ENCODE measurements at regions not wholly inside any gene's neighbourhood (a gene's known extent, or its start where the extent isn't known, plus 50 kb on each side); places are given as distances from the start of the nearest gene placed in this dataset.

GRCh38 chr7:142455392-142455791, 197.5 kb upstream of the PRSS58 start:
- Histone ChIP-seq H3K9me3 (replicated peaks) (no peaks in the 10 kb centered on the region), H3K4me1 (peaks cover 6% of the 10 kb centered on the region), H3K4me3 (no peak overlapping the region), H3K36me3 (no peaks in the 10 kb centered on the region), H3K27me3 (ENCODE audit: low read depth) (peaks cover 40% of the 10 kb centered on the region), H3K27ac (replicated peaks) (no peak overlapping the region)
- no peak for DNase-seq
- intact Hi-C loops (cut with micrococcal nuclease) = no loop called here
- TF ChIP-seq CTCF (IDR thresholded peaks at IDR 0.05; ENCODE audit: borderline replicate concordance) = no peak

DNA sequence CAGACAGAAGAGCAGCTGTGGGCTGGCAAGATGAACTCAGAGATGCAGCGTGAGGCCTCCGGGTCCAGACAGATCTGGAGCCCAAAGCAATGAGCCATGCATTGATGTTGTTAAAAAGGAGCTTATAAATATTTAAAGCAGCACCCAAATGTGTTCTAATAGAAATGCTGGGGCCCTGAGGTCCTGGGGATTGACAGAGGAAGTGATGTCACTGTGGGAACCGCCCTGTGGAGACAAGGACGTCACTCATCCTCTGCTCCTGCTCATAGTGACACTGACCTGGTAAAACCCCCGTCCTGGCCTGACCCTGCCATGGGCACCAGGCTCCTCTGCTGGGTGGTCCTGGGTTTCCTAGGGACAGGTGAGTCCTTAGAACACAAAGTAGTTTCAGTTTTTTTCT, 197.0 kb upstream of the PRSS58 start:
- Histone ChIP-seq H3K27me3 (ENCODE audit: low read depth) (peaks cover 40% of the 10 kb centered on the region), H3K36me3 (no peaks in the 10 kb centered on the region), H3K4me1 (peaks cover 6% of the 10 kb centered on the region), H3K27ac (replicated peaks) (no peak overlapping the region), H3K4me3 (no peak overlapping the region), H3K9me3 (replicated peaks) (no peaks in the 10 kb centered on the region)
- intact Hi-C loops (cut with micrococcal nuclease) = no loop called here
- no peak for TF ChIP-seq CTCF (IDR thresholded peaks at IDR 0.05; ENCODE audit: borderline replicate concordance)
- DNase-seq = no peak

- no peak overlapping the region for H3K27ac ChIP-seq (replicated peaks)
- DNase-seq = no peak
- TF ChIP-seq CTCF (IDR thresholded peaks at IDR 0.05; ENCODE audit: borderline replicate concordance) = no peak
- intact Hi-C loops (cut with micrococcal nuclease) = no loop called here
- H3K36me3 ChIP-seq = no peaks in the 10 kb centered on the region
- no peaks in the 10 kb centered on the region for H3K9me3 ChIP-seq (replicated peaks)
- peaks cover 23% of the 10 kb centered on the region for H3K27me3 ChIP-seq (ENCODE audit: low read depth)
- H3K4me3 ChIP-seq = no peak overlapping the region
- no peaks in the 10 kb centered on the region for H3K4me1 ChIP-seq
These were observed 194.9 kb upstream of the PRSS58 start for GRCh38 chr7:142452791-142453190.

- DNase-seq = no peak
- no peak overlapping the region for H3K27ac ChIP-seq (replicated peaks)
- intact Hi-C loops (cut with micrococcal nuclease) = no loop called here
- no peaks in the 10 kb centered on the region for H3K36me3 ChIP-seq
- H3K9me3 ChIP-seq (replicated peaks) = no peaks in the 10 kb centered on the region
- TF ChIP-seq CTCF (IDR thresholded peaks at IDR 0.05; ENCODE audit: borderline replicate concordance) = no peak
- H3K4me3 ChIP-seq = no peak overlapping the region
- H3K4me1 ChIP-seq = no peaks in the 10 kb centered on the region
- peaks cover 19% of the 10 kb centered on the region for H3K27me3 ChIP-seq (ENCODE audit: low read depth)
These were observed 194.0 kb upstream of the PRSS58 start for GRCh38 chr7:142451817-142452216.

GRCh38 chr7:142451296-142451695, 193.4 kb upstream of the PRSS58 start:
- H3K9me3 ChIP-seq (replicated peaks) = no peaks in the 10 kb centered on the region
- intact Hi-C loops (cut with micrococcal nuclease) = no loop called here
- no peaks in the 10 kb centered on the region for H3K36me3 ChIP-seq
- H3K4me1 ChIP-seq = no peaks in the 10 kb centered on the region
- DNase-seq = no peak
- H3K27me3 ChIP-seq (ENCODE audit: low read depth) = peaks cover 14% of the 10 kb centered on the region
- H3K4me3 ChIP-seq = no peak overlapping the region
- no peak for TF ChIP-seq CTCF (IDR thresholded peaks at IDR 0.05; ENCODE audit: borderline replicate concordance)
- no peak overlapping the region for H3K27ac ChIP-seq (replicated peaks)

- Histone ChIP-seq H3K36me3 (no peaks in the 10 kb centered on the region), H3K9me3 (replicated peaks) (no peaks in the 10 kb centered on the region), H3K4me1 (no peaks in the 10 kb centered on the region), H3K27ac (replicated peaks) (no peak overlapping the region), H3K27me3 (ENCODE audit: low read depth) (peaks cover 14% of the 10 kb centered on the region), H3K4me3 (no peak overlapping the region)
- DNase-seq = no peak
- intact Hi-C loops (cut with micrococcal nuclease) = no loop called here
- no peak for TF ChIP-seq CTCF (IDR thresholded peaks at IDR 0.05; ENCODE audit: borderline replicate concordance)
These were observed 192.8 kb upstream of the PRSS58 start for GRCh38 chr7:142450695-142451094.

Data from left ventricle myocardium inferior (tissue), 1 donor.